ENCODE measurements at regions not wholly inside any gene's neighbourhood (a gene's known extent, or its start where the extent isn't known, plus 50 kb on each side); places are given as distances from the start of the nearest gene placed in this dataset.

- H3K9me2 ChIP-seq (ENCODE audit: insufficient read depth, low read length): no peaks in the 10 kb centered on the region
- no peaks in the 10 kb centered on the region for H3K27me3 ChIP-seq (ENCODE audit: insufficient read depth, low read depth, low read length)
- H2AFZ ChIP-seq (ENCODE audit: low read depth, low read length): no peak overlapping the region
Observed at GRCh38 chr12:38956337-38956736, 50.9 kb upstream of the CPNE8 start.

More at GRCh38 chr12:38956337-38956736, 50.9 kb upstream of the CPNE8 start:
- no peak overlapping the region for H3K4me3 ChIP-seq (ENCODE audit: low read length)
- H3K4me2 ChIP-seq (ENCODE audit: low read length): no peak overlapping the region
- TF ChIP-seq POLR2AphosphoS5 (IDR thresholded peaks at IDR 0.05) (no peak), TAF1 (IDR thresholded peaks at IDR 0.05; ENCODE audit: low read depth) (no peak), REST (IDR thresholded peaks at IDR 0.05; ENCODE audit: borderline replicate concordance) (no peak), CTCF (IDR thresholded peaks at IDR 0.05; ENCODE audit: poor library complexity, severe bottlenecking) (no peak), SMC3 (conservative IDR thresholded peaks at IDR 0.05; ENCODE audit: poor library complexity) (no peak), RAD21 (conservative IDR thresholded peaks at IDR 0.05) (no peak), MXI1 (conservative IDR thresholded peaks at IDR 0.05; ENCODE audit: poor library complexity, severe bottlenecking) (no peak), EP300 (conservative IDR thresholded peaks at IDR 0.05; ENCODE audit: poor library complexity, severe bottlenecking) (no peak), EZH2 (IDR thresholded peaks at IDR 0.05; ENCODE audit: borderline replicate concordance, insufficient read depth, low read length, poor library complexity, severe bottlenecking) (no peak)
- H3K36me3 ChIP-seq (ENCODE audit: insufficient read depth, low read length): no peaks in the 10 kb centered on the region
- no peaks in the 10 kb centered on the region for H3K79me2 ChIP-seq (replicated peaks; ENCODE audit: insufficient read depth, low read length)
- no peak overlapping the region for H3K9ac ChIP-seq (ENCODE audit: low read length)
- H3K9me3 ChIP-seq (ENCODE audit: low read length): no peaks in the 10 kb centered on the region
- H3K27ac ChIP-seq (ENCODE audit: low read length): peak overlapping the region; percentile 89
- H4K20me1 ChIP-seq (ENCODE audit: insufficient read depth): no peaks in the 10 kb centered on the region
- H3F3A ChIP-seq (ENCODE audit: insufficient read depth, low read length, poor library complexity, severe bottlenecking): no peaks in the 10 kb centered on the region

Small RNA genes lying in the stretch of these regions (small RNA-seq; reads per million reads assigned to genes)
- gene AC084373.1: 0 reads per million in 3 experiments
